ENCODE measurements at regions not wholly inside any gene's neighbourhood (a gene's known extent, or its start where the extent isn't known, plus 50 kb on each side); places are given as distances from the start of the nearest gene placed in this dataset.

GRCh38 chr2:15701991-15702390, 110.3 kb downstream of the DDX1 start:
- ATAC-seq, result no peak

- no peak for ATAC-seq
Observed at GRCh38 chr2:15702452-15702851, 110.8 kb downstream of the DDX1 start.

GRCh38 chr2:15703365-15703869, 111.7 kb downstream of the DDX1 start:
- ATAC-seq, result no peak

GRCh38 chr2:15704086-15704787, 112.6 kb downstream of the DDX1 start:
- ATAC-seq, result peak; percentile 29

- no peak for ATAC-seq
Observed at GRCh38 chr2:15704788-15705115, 113.1 kb downstream of the DDX1 start.

- ATAC-seq, result no peak
Observed at GRCh38 chr2:15705310-15705709, 113.6 kb downstream of the DDX1 start.

GRCh38 chr2:15705839-15706386, 114.2 kb downstream of the DDX1 start:
- no peak for ATAC-seq

- no peak for ATAC-seq
Observed at GRCh38 chr2:15706424-15706823, 114.8 kb downstream of the DDX1 start.

GRCh38 chr2:15706986-15707632, 115.4 kb downstream of the DDX1 start:
- ATAC-seq, result no peak

GRCh38 chr2:15708161-15708560, 116.5 kb downstream of the DDX1 start:
- no peak for ATAC-seq

GRCh38 chr2:15708865-15709820, 117.5 kb downstream of the DDX1 start:
- peak; percentile 17 for ATAC-seq

GRCh38 chr2:15711126-15711860, 119.6 kb downstream of the DDX1 start:
- no peak for ATAC-seq

- ATAC-seq, result no peak
Observed at GRCh38 chr2:15712551-15713342, 121.1 kb downstream of the DDX1 start.

- no peak for ATAC-seq
Observed at GRCh38 chr2:15713475-15713874, 121.8 kb downstream of the DDX1 start.

- ATAC-seq, result no peak
Observed at GRCh38 chr2:15714002-15714401, 122.3 kb downstream of the DDX1 start.

GRCh38 chr2:15714609-15715008, 122.9 kb downstream of the DDX1 start:
- ATAC-seq, result peak; percentile 11

- ATAC-seq, result no peak
Observed at GRCh38 chr2:15715596-15715995, 123.9 kb downstream of the DDX1 start.

- no peak for ATAC-seq
Observed at GRCh38 chr2:15718103-15718943, 126.7 kb downstream of the DDX1 start.

- ATAC-seq, result no peak
Observed at GRCh38 chr2:15718944-15719323, 127.3 kb downstream of the DDX1 start.

GRCh38 chr2:15719566-15720313, 128.1 kb downstream of the DDX1 start:
- peak; percentile 41 for ATAC-seq
